ENCODE measurements at regions not wholly inside any gene's neighbourhood (a gene's known extent, or its start where the extent isn't known, plus 50 kb on each side); places are given as distances from the start of the nearest gene placed in this dataset.
"Not testable (repeated sequence)": the region's sequence is repeated elsewhere in the genome, so short reads cannot be mapped to it uniquely, and the experiment has no call there.

DNA sequence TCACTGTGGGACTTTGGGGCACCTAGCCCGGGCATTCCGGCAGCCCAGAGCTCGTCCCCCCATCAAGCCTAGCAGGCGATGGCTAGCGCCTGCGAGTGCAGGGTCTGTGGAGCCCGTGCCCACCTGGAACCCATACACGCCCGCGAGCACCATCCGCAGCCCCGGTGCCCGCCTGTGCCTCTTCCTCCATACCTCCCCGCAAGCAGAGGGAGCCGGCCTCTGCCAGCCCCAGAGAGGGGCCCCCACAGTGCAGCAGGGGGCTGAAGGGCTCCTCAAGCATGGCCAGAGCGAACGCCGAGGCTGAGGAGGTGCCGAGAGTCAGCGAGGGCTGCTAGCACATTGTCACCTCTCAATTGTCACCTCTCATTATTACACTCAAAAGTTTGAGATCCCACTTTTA is 167.8 kb upstream of the EPHA6 start:
- TF ChIP-seq, protein P1, sequence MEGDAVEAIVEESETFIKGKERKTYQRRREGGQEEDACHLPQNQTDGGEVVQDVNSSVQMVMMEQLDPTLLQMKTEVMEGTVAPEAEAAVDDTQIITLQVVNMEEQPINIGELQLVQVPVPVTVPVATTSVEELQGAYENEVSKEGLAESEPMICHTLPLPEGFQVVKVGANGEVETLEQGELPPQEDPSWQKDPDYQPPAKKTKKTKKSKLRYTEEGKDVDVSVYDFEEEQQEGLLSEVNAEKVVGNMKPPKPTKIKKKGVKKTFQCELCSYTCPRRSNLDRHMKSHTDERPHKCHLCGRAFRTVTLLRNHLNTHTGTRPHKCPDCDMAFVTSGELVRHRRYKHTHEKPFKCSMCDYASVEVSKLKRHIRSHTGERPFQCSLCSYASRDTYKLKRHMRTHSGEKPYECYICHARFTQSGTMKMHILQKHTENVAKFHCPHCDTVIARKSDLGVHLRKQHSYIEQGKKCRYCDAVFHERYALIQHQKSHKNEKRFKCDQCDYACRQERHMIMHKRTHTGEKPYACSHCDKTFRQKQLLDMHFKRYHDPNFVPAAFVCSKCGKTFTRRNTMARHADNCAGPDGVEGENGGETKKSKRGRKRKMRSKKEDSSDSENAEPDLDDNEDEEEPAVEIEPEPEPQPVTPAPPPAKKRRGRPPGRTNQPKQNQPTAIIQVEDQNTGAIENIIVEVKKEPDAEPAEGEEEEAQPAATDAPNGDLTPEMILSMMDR (IDR thresholded peaks at IDR 0.05; ENCODE audit: extremely low read depth, insufficient read depth, missing control alignments) = no peak
- in situ Hi-C loops (cut with MboI; ENCODE audit: low pct_unique_long_range_greater_than_20kb, low sequenced_read_pairs, unreplicated experiment) = no loop called here
- DNase-seq (ENCODE audit: low spot score) = no peak

DNA sequence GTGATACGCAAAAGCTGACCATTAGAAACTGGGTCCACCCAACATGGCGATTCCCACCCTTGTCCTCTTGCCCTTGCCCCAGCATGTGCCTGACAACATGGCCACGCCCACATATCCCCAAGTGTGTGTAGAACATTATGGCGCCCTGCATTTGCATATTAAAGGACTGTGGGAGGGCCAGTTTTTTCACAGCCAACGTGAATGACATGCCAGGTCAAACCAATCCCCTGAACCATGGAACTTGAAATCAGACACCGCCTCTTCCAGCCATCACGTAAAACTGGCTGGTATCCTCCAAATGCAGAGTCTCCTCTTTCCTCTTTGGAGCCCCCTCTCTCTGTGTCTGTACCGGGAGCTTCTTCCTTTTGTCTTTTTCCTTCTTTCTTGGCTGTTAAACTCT is 156.7 kb upstream of the EPHA6 start:
- in situ Hi-C loops (cut with MboI; ENCODE audit: low pct_unique_long_range_greater_than_20kb, low sequenced_read_pairs, unreplicated experiment) = no loop called here
- TF ChIP-seq, protein P1 (IDR thresholded peaks at IDR 0.05; ENCODE audit: extremely low read depth, insufficient read depth, missing control alignments) = no peak

DNA sequence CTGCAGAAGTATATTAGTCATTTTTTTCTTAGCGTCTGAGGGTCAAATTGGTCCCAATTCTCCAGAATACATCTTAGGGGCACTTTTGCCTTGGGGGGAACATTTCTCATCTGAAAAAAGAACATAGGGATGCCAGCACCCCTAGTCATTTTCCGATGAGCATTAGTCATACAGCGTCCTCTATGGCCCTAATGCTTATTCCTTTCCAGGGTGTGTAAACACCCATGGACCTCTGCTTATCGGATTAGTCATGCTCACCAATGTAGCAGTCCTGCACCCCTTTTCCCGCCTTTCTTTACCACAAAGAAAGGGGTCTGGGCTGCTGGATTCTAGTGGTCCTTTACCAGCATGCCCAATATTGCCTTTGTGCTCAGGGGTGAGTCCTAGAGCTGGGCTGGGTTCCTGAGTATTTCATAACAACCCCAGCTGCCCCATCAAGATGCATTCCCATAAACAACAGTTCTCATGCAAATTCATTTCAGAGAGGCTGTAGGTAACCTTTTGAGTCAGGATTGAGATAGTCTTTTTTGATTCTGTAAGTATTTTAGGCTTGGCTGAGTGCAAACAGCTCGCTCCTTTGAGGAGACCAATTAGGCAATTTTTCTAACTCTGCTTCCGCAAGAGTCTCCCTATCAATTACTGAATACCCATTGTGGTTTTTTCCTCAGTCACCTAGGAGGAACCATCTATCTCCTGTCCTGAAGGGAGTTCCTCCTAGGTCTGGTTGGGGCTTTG is 142.4 kb upstream of the EPHA6 start:
- in situ Hi-C loops (cut with MboI; ENCODE audit: low pct_unique_long_range_greater_than_20kb, low sequenced_read_pairs, unreplicated experiment); DNase-seq (ENCODE audit: low spot score): not testable (repeated sequence)

More for the DNA sequence above, 156.7 kb upstream of the EPHA6 start:
- no peak for DNase-seq (ENCODE audit: low spot score)

DNA sequence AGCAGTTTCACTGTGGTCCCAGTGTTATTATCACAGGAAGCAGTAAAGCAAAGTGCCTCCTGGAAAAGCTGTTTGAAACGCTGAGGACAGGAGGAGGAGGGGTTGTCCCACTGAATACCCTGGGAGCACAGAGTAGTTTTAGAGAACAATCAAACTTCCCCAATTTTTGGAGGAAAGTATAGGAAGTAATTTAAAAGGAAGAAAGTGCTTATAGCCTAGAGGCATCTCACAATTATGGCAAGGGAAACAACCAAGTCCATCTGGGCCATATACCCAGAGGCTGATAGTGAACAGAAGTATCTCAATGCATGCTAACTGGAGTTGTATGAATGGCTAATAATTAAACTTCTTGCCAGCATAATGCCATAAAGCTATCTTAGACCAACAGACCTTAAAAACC is 137.2 kb upstream of the EPHA6 start:
- TF ChIP-seq, protein P1 (IDR thresholded peaks at IDR 0.05; ENCODE audit: extremely low read depth, insufficient read depth, missing control alignments) = no peak
- in situ Hi-C loops (cut with MboI; ENCODE audit: low pct_unique_long_range_greater_than_20kb, low sequenced_read_pairs, unreplicated experiment) = no loop called here
- DNase-seq (ENCODE audit: low spot score) = no peak

DNA sequence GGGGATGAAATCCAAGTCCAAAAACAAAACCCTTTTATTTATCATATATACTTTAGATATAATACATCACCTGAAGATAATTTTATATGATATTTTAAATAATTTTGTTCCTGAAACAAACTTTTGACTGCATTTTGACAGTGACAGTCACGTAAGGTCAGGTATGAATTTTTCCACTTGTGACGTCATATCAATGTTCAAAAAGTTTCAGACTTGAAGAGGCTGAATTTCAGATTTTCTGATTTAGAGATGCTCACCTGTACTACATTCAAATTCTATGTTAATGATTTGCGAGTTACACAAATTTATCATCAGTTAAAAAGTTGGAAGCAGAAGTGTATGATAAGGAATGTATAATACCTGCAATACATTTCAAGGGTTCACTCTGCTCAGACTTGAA is 136.1 kb upstream of the EPHA6 start:
- TF ChIP-seq, protein P1 (IDR thresholded peaks at IDR 0.05; ENCODE audit: extremely low read depth, insufficient read depth, missing control alignments) = no peak
- in situ Hi-C loops (cut with MboI; ENCODE audit: low pct_unique_long_range_greater_than_20kb, low sequenced_read_pairs, unreplicated experiment) = no loop called here
- no peak for DNase-seq (ENCODE audit: low spot score)

DNA sequence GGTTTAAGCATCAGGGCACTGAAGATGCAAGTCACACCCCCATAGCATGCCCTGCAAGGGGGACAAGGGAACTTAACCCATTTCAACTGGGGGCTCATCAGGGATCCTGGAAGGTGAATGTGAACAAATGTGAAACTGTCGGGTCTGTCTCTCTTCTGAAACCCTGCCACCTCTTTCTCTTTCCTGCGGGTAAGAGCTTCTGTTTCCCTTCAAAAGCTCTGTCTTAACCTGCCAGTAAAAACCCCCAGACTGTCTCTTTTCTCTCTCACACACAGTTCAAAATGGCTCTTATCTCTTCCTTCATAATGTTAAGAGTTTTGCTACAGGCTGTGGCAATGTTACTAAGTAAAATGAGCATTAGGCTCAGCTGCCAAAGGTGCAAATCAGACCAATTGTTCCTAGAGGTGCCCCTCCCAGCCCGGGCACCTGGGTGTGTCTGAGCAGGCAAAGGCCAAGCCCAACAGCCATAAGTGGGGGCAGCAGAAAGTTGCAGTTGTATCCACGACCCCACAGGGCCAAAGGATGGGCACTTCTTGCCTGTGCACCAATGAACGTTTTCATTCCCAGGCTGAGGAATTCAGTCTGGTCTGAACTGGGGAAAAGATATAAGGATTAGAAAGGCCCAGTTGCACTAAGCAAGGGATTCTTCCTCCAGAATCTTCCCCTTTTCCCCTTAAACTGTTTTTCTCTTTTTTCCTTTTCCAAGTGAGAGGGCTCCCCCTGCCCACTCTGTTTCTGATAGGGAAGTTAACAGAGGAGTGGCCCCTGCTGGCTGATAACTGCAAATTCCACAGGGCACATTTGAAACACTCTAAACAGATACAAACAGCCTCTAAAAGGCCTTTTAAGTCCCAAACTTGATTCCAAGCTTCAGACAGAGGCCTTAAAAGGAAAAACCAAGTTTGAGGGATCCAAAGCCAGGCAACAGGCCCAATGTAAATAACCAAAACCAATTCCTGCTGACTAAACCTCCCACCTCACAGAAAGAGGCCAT is 113.8 kb upstream of the EPHA6 start:
- in situ Hi-C loops (cut with MboI; ENCODE audit: low pct_unique_long_range_greater_than_20kb, low sequenced_read_pairs, unreplicated experiment) = no loop called here
- TF ChIP-seq, protein P1 (IDR thresholded peaks at IDR 0.05; ENCODE audit: extremely low read depth, insufficient read depth, missing control alignments) = no peak
- DNase-seq (ENCODE audit: low spot score) = no peak

DNA sequence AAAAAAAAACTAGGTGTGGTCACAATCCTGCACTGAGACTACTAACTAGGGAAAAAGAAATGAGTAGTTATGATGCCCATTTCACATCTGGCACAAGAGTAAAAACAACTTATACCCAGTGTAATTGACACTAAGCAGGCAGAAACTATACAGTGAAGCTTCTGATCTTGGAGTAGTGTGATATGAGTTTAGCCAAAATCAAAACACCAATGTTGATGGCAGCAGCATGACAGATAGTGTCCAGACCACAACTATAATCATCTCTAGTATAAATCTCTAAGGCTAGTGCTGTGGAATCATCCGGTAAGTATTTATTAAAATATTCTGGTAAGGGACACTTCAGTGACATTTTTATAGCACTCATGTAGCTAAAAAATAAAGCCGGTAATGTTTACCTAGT is 108.5 kb upstream of the EPHA6 start:
- no peak for DNase-seq (ENCODE audit: low spot score)
- in situ Hi-C loops (cut with MboI; ENCODE audit: low pct_unique_long_range_greater_than_20kb, low sequenced_read_pairs, unreplicated experiment) = no loop called here
- TF ChIP-seq, protein P1 (IDR thresholded peaks at IDR 0.05; ENCODE audit: extremely low read depth, insufficient read depth, missing control alignments) = no peak
